ENCODE measurements at regions not wholly inside any gene's neighbourhood (a gene's known extent, or its start where the extent isn't known, plus 50 kb on each side); places are given as distances from the start of the nearest gene placed in this dataset.

- H3K9me3 ChIP-seq (ENCODE audit: low read depth, low read length): no peaks in the 10 kb centered on the region
- TF ChIP-seq POLR2AphosphoS5 (IDR thresholded peaks at IDR 0.05; ENCODE audit: borderline replicate concordance, low read depth, low read length): no peak
- no peak for TF ChIP-seq FOXP2 (optimal IDR thresholded peaks at IDR 0.05; ENCODE audit: control extremely low read depth, extremely low read length, insufficient read depth)
- no peak for TF ChIP-seq EZH2 (IDR thresholded peaks at IDR 0.05)
- H3K36me3 ChIP-seq (ENCODE audit: insufficient read depth, low read length): no peaks in the 10 kb centered on the region
- no peak for DNase-seq (ENCODE audit: low read depth, low spot score)
- no peak overlapping the region for H3K9ac ChIP-seq (ENCODE audit: insufficient read length)
- H3K27ac ChIP-seq: peak overlapping the region; percentile 45; the same call in 1 of the 2 replicates
- H3K4me3 ChIP-seq: peak overlapping the region; percentile 30; the same call in 1 of the 2 replicates
Measured at GRCh38 chr20:23258747-23259121, 91.9 kb upstream of the NXT1 start.

- Histone ChIP-seq H3K36me3 (ENCODE audit: insufficient read depth, low read length) (no peaks in the 10 kb centered on the region), H3K27ac (peak overlapping the region; percentile 45), H3K9me3 (ENCODE audit: low read depth, low read length) (no peaks in the 10 kb centered on the region), H3K4me3 (peak overlapping the region; percentile 30; the same call in 1 of the 2 replicates), H3K9ac (ENCODE audit: insufficient read length) (no peak overlapping the region)
- TF ChIP-seq FOXP2 (optimal IDR thresholded peaks at IDR 0.05; ENCODE audit: control extremely low read depth, extremely low read length, insufficient read depth): no peak
- TF ChIP-seq POLR2AphosphoS5 (IDR thresholded peaks at IDR 0.05; ENCODE audit: borderline replicate concordance, low read depth, low read length): no peak
- TF ChIP-seq EZH2 (IDR thresholded peaks at IDR 0.05): no peak
- peak; percentile 12 for DNase-seq (ENCODE audit: low read depth, low spot score)
Measured at GRCh38 chr20:23257848-23258746, 92.5 kb upstream of the NXT1 start.

GRCh38 chr20:23257106-23257761, 93.4 kb upstream of the NXT1 start:
- Histone ChIP-seq H3K9me3 (ENCODE audit: low read depth, low read length) (no peaks in the 10 kb centered on the region), H3K4me3 (no peak overlapping the region), H3K36me3 (ENCODE audit: insufficient read depth, low read length) (no peaks in the 10 kb centered on the region), H3K27ac (no peak overlapping the region), H3K9ac (ENCODE audit: insufficient read length) (no peak overlapping the region)
- DNase-seq (ENCODE audit: low read depth, low spot score): no peak
- TF ChIP-seq POLR2AphosphoS5 (IDR thresholded peaks at IDR 0.05; ENCODE audit: borderline replicate concordance, low read depth, low read length) (no peak), FOXP2 (optimal IDR thresholded peaks at IDR 0.05; ENCODE audit: control extremely low read depth, extremely low read length, insufficient read depth) (no peak), EZH2 (IDR thresholded peaks at IDR 0.05) (no peak)

- no peak overlapping the region for H3K27ac ChIP-seq
- no peak overlapping the region for H3K4me3 ChIP-seq
- H3K9ac ChIP-seq (ENCODE audit: insufficient read length): no peak overlapping the region
- H3K9me3 ChIP-seq (ENCODE audit: low read depth, low read length): no peaks in the 10 kb centered on the region
- no peaks in the 10 kb centered on the region for H3K36me3 ChIP-seq (ENCODE audit: insufficient read depth, low read length)
- TF ChIP-seq POLR2AphosphoS5 (IDR thresholded peaks at IDR 0.05; ENCODE audit: borderline replicate concordance, low read depth, low read length) (no peak), FOXP2 (optimal IDR thresholded peaks at IDR 0.05; ENCODE audit: control extremely low read depth, extremely low read length, insufficient read depth) (no peak), EZH2 (IDR thresholded peaks at IDR 0.05) (no peak)
- DNase-seq (ENCODE audit: low read depth, low spot score): no peak
Measured at GRCh38 chr20:23255716-23256385, 94.7 kb upstream of the NXT1 start.

- Histone ChIP-seq H3K9ac (ENCODE audit: insufficient read length) (no peak overlapping the region), H3K36me3 (ENCODE audit: insufficient read depth, low read length) (no peaks in the 10 kb centered on the region), H3K9me3 (ENCODE audit: low read depth, low read length) (no peaks in the 10 kb centered on the region), H3K27ac (no peak overlapping the region), H3K4me3 (no peak overlapping the region)
- DNase-seq (ENCODE audit: low read depth, low spot score): no peak
- no peak for TF ChIP-seq FOXP2 (optimal IDR thresholded peaks at IDR 0.05; ENCODE audit: control extremely low read depth, extremely low read length, insufficient read depth)
Measured at GRCh38 chr20:23255106-23255505, 95.5 kb upstream of the NXT1 start.

GRCh38 chr20:23254505-23254904, 96.1 kb upstream of the NXT1 start:
- no peak overlapping the region for H3K4me3 ChIP-seq
- H3K9me3 ChIP-seq (ENCODE audit: low read depth, low read length): no peaks in the 10 kb centered on the region
- TF ChIP-seq EZH2 (IDR thresholded peaks at IDR 0.05) (no peak), FOXP2 (optimal IDR thresholded peaks at IDR 0.05; ENCODE audit: control extremely low read depth, extremely low read length, insufficient read depth) (no peak), POLR2AphosphoS5 (IDR thresholded peaks at IDR 0.05; ENCODE audit: borderline replicate concordance, low read depth, low read length) (no peak)
- H3K36me3 ChIP-seq (ENCODE audit: insufficient read depth, low read length): no peaks in the 10 kb centered on the region
- no peak overlapping the region for H3K9ac ChIP-seq (ENCODE audit: insufficient read length)
- no peak overlapping the region for H3K27ac ChIP-seq
- no peak for DNase-seq (ENCODE audit: low read depth, low spot score)

- TF ChIP-seq EZH2 (IDR thresholded peaks at IDR 0.05) (no peak), FOXP2 (optimal IDR thresholded peaks at IDR 0.05; ENCODE audit: control extremely low read depth, extremely low read length, insufficient read depth) (no peak), POLR2AphosphoS5 (IDR thresholded peaks at IDR 0.05; ENCODE audit: borderline replicate concordance, low read depth, low read length) (no peak)
Measured at GRCh38 chr20:23254034-23254433, 96.6 kb upstream of the NXT1 start.

GRCh38 chr20:23253524-23253923, 97.1 kb upstream of the NXT1 start:
- Histone ChIP-seq H3K4me3 (no peak overlapping the region), H3K27ac (no peak overlapping the region), H3K9ac (ENCODE audit: insufficient read length) (no peak overlapping the region), H3K36me3 (ENCODE audit: insufficient read depth, low read length) (no peaks in the 10 kb centered on the region), H3K9me3 (ENCODE audit: low read depth, low read length) (no peaks in the 10 kb centered on the region)
- no peak for TF ChIP-seq EZH2 (IDR thresholded peaks at IDR 0.05)
- no peak for TF ChIP-seq POLR2AphosphoS5 (IDR thresholded peaks at IDR 0.05; ENCODE audit: borderline replicate concordance, low read depth, low read length)
- TF ChIP-seq FOXP2 (optimal IDR thresholded peaks at IDR 0.05; ENCODE audit: control extremely low read depth, extremely low read length, insufficient read depth): no peak
- DNase-seq (ENCODE audit: low read depth, low spot score): no peak

More at GRCh38 chr20:23254034-23254433, 96.6 kb upstream of the NXT1 start:
- H3K36me3 ChIP-seq (ENCODE audit: insufficient read depth, low read length): no peaks in the 10 kb centered on the region
- no peaks in the 10 kb centered on the region for H3K9me3 ChIP-seq (ENCODE audit: low read depth, low read length)
- no peak for DNase-seq (ENCODE audit: low read depth, low spot score)
- H3K27ac ChIP-seq: no peak overlapping the region
- no peak overlapping the region for H3K9ac ChIP-seq (ENCODE audit: insufficient read length)
- no peak overlapping the region for H3K4me3 ChIP-seq

Data from SK-N-MC (cell line).